HepG2 (cell line): ENCODE measurements at regions not wholly inside any gene's neighbourhood (a gene's known extent, or its start where the extent isn't known, plus 50 kb on each side); places are given as distances from the start of the nearest gene placed in this dataset.

Experiments used
- ATAC-seq: fragments of 200-7000 bp; cut with Tn5 transposase; 3 replicates; pipeline ENCODE4 v1.9.1; 2020; ENCODE audit warnings: mild to moderate bottlenecking, moderate library complexity
- BruUV-seq: library from RNA; stranded (reverse); fragments of 400-500 nt; replicated peaks from 2 replicates; lab custom pipeline; 2021; lab: Mats Ljungman, UMichigan
- CTCF ChIA-PET: fragments of 300-600 bp; formaldehyde crosslinking; extraction: SDS; loops from one replicate; lab custom pipeline; 2021; ENCODE audit warnings: low total read pairs, inconsistent platforms, low intra/inter-chr PET ratio; lab: Yijun Ruan, JAX
- POLR2A ChIA-PET: fragments of 350-600 bp; sonication (Branson Sonifier 250); formaldehyde crosslinking; loops from one replicate; lab custom pipeline; 2020; ENCODE audit warnings: antibody characterized with exemption, inconsistent platforms; lab: Yijun Ruan, JAX
- DNase-seq: peaks from one replicate; pipeline ENCODE4 v3.0.0-alpha.2; 2015; ENCODE audit warnings: low spot score
- FAIRE-seq: peaks from 3 replicates; lab custom pipeline; 2011; peaks lifted over from hg19 to GRCh38; lab: Jason Lieb, UNC
- H2AFZ ChIP-seq: one replicate; pipeline ENCODE4 v1.6.1; 2011; ENCODE audit warnings: low read length, inconsistent platforms
- H3K27ac ChIP-seq: fragments of 300-600 bp; 3 replicates; pipeline ENCODE4 v1.8.0; 2011; ENCODE audit warnings: mixed run types, mild to moderate bottlenecking, mixed read lengths, low read length, inconsistent platforms; ENCODE audit not compliant: insufficient read depth; ENCODE audit errors: extremely low read length
- H3K27me3 ChIP-seq, 2 experiments: fragments of 200-600 bp in 1 of 2; 2 replicates in 1 of 2; 3 replicates in 1 of 2; pipeline versions ENCODE4 v1.6.0 to v1.8.0; 2011; ENCODE audit warnings: low read length in 2 of 2, mild to moderate bottlenecking in 2 of 2, moderate library complexity in 2 of 2, inconsistent platforms in 1 of 2; ENCODE audit not compliant: insufficient read depth in 2 of 2, control insufficient read depth in 1 of 2
- H3K36me3 ChIP-seq, 2 experiments: fragments of 200-600 bp in 1 of 2; replicated peaks in 1 of 2; 2 replicates in 1 of 2; 3 replicates in 1 of 2; pipeline versions ENCODE4 v1.5.1 to v1.8.0; 2011; ENCODE audit warnings: low read length in 2 of 2, inconsistent platforms in 1 of 2; ENCODE audit not compliant: insufficient read depth in 2 of 2, control insufficient read depth in 1 of 2
- H3K4me1 ChIP-seq: 2 replicates; pipeline ENCODE4 v1.5.1; 2012; ENCODE audit warnings: low read length, inconsistent platforms; ENCODE audit not compliant: insufficient read depth
- H3K4me2 ChIP-seq: 2 replicates; pipeline ENCODE4 v1.6.0; 2011; ENCODE audit warnings: low read depth, low read length, inconsistent platforms
- H3K4me3 ChIP-seq, 3 experiments: fragments of 200-600 bp in 1 of 3; sonication (generic), shearing (Covaris generic) in 1 of 3; replicated peaks in 1 of 3; 2 replicates each; pipeline ENCODE4 v1.5.1; 2011 to 2016; ENCODE audit warnings: low read length in 3 of 3, inconsistent platforms in 2 of 3, low read depth in 2 of 3, mild to moderate bottlenecking in 2 of 3, control low read depth in 1 of 3, mixed read lengths in 1 of 3; ENCODE audit not compliant: insufficient read depth in 1 of 3
- H3K79me2 ChIP-seq: one replicate; pipeline ENCODE4 v1.6.1; 2011; ENCODE audit warnings: low read length, inconsistent platforms; ENCODE audit not compliant: insufficient read depth
- H3K9ac ChIP-seq: 2 replicates; pipeline ENCODE4 v1.6.0; 2011; ENCODE audit warnings: mild to moderate bottlenecking, low read depth, low read length, inconsistent platforms; ENCODE audit not compliant: insufficient read depth
- H3K9me3 ChIP-seq: 2 replicates; pipeline ENCODE4 v1.5.1; 2012; ENCODE audit warnings: mild to moderate bottlenecking, low read length
- H4K20me1 ChIP-seq: 2 replicates; pipeline ENCODE4 v1.6.0; 2011; ENCODE audit warnings: inconsistent platforms, mild to moderate bottlenecking, low read length, moderate library complexity; ENCODE audit not compliant: insufficient read depth
- ELF1 ChIP-seq: sonication (generic); formaldehyde crosslinking; IDR thresholded peaks from 2 replicates; pipeline ENCODE4 v1.4.0; 2020; ENCODE audit warnings: missing genetic modification reagents
- SIX1 ChIP-seq: sonication (generic); formaldehyde crosslinking; IDR thresholded peaks from 2 replicates; pipeline ENCODE4 v1.4.0; 2020; ENCODE audit warnings: missing genetic modification reagents, borderline replicate concordance
- SMARCC2 ChIP-seq: fragments of 450-650 bp; IDR thresholded peaks from 2 replicates; pipeline ENCODE4 v1.6.1; 2017; ENCODE audit warnings: antibody characterized with exemption, mild to moderate bottlenecking
- ZNF12 ChIP-seq: sonication (generic); formaldehyde crosslinking; IDR thresholded peaks from 2 replicates; pipeline ENCODE4 v1.5.0; 2020; ENCODE audit warnings: missing genetic modification reagents
- ZNF83 ChIP-seq: sonication (generic); formaldehyde crosslinking; IDR thresholded peaks from 2 replicates; pipeline ENCODE4 v1.4.0; 2020; ENCODE audit warnings: missing genetic modification reagents, mild to moderate bottlenecking, borderline replicate concordance
- ZNF883 ChIP-seq: sonication (generic); formaldehyde crosslinking; IDR thresholded peaks from 2 replicates; pipeline ENCODE4 v1.5.1; 2020; ENCODE audit warnings: mild to moderate bottlenecking, missing genetic modification reagents; ENCODE audit errors: not compliant biosample characterization
- WGBS: methylation state at CpG from one replicate; pipeline ENCODE4 v1.1.6; 2017; ENCODE audit warnings: low lambda C conversion rate; 5-methylcytosine and 5-hydroxymethylcytosine counted together
- in situ Hi-C: cut with HindIII; loops from 2 replicates; pipeline ENCODE4 v1.10.0; 2017; ENCODE audit warnings: low pct_unique_long_range_greater_than_20kb; ENCODE audit not compliant: extremely low pct_ligation_motif_present
- intact Hi-C: fragments of 100-400 bp; cut with micrococcal nuclease; formaldehyde crosslinking; loops from one replicate; pipeline ENCODE4 v1.10.0; 2022; ENCODE audit not compliant: unreplicated experiment
- TF ChIP-seq, protein P1 (sequence below): sonication (generic); formaldehyde crosslinking; IDR thresholded peaks from 2 replicates; pipeline ENCODE4 v1.4.0; 2020; ENCODE audit warnings: missing genetic modification reagents
- TF ChIP-seq, protein P2 (sequence below): sonication (generic); formaldehyde crosslinking; IDR thresholded peaks from 2 replicates; pipeline ENCODE4 v1.5.1; 2020; ENCODE audit warnings: missing genetic modification reagents, mild to moderate bottlenecking, borderline replicate concordance
- TF ChIP-seq, protein P3 (sequence below): sonication (generic); formaldehyde crosslinking; IDR thresholded peaks from 2 replicates; pipeline ENCODE4 v1.8.1; 2023; ENCODE audit warnings: missing genetic modification reagents, inconsistent platforms, borderline replicate concordance
- TF ChIP-seq, protein P4 (sequence below): sonication (generic); formaldehyde crosslinking; IDR thresholded peaks from 2 replicates; pipeline ENCODE4 v1.4.0; 2020; ENCODE audit warnings: mild to moderate bottlenecking, missing genetic modification reagents

DNA sequence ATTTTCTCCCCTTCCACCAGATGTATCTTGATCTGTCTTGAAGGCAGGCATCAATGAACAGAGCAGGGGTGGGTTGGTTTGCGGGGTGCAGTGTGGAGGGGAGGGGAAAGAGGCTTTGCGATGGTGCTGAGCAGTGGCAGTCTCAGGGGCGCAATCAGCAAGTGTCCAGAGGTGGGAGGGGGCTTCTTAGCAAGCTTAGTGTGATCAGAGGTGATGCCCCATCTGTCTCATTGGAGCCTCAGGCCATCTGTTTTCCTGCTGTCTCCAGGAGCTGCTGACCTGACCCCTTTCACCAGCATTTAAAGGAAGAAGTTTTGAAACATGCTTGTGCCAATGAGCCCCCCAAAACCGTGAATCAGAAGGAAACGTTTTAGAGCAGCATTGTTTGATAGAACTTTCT lies 187.7 kb upstream of the LHX5 start:
- Histone ChIP-seq H4K20me1 (no peaks in the 10 kb centered on the region), H3K4me2 (no peak overlapping the region), H3K27ac (no peak overlapping the region), H3K79me2 (no peaks in the 10 kb centered on the region), H3K9me3 (no peaks in the 10 kb centered on the region), H3K27me3 (0 out of 5 replicates have a peak, but pooled peaks cover 0 to under 1% of the 10 kb centered on the region in 2 experiments), H3K36me3 (no peaks in the 10 kb centered on the region), H3K9ac (no peak overlapping the region), H3K4me1 (no peaks in the 10 kb centered on the region), H2AFZ (no peak overlapping the region), H3K4me3 (no peak overlapping the region)
- in situ Hi-C loops = no loop called here
- ATAC-seq (no peak), FAIRE-seq (no peak), DNase-seq (no peak)
- ChIA-PET CTCF (no interaction called here), POLR2A (no interaction called here)
- BruUV-seq = no TSS peak
- TF ChIP-seq ZNF12 (CRISPR knock-in tag) = no peak
- TF ChIP-seq ZNF83 (CRISPR knock-in tag) = no peak
- TF ChIP-seq, protein P1, sequence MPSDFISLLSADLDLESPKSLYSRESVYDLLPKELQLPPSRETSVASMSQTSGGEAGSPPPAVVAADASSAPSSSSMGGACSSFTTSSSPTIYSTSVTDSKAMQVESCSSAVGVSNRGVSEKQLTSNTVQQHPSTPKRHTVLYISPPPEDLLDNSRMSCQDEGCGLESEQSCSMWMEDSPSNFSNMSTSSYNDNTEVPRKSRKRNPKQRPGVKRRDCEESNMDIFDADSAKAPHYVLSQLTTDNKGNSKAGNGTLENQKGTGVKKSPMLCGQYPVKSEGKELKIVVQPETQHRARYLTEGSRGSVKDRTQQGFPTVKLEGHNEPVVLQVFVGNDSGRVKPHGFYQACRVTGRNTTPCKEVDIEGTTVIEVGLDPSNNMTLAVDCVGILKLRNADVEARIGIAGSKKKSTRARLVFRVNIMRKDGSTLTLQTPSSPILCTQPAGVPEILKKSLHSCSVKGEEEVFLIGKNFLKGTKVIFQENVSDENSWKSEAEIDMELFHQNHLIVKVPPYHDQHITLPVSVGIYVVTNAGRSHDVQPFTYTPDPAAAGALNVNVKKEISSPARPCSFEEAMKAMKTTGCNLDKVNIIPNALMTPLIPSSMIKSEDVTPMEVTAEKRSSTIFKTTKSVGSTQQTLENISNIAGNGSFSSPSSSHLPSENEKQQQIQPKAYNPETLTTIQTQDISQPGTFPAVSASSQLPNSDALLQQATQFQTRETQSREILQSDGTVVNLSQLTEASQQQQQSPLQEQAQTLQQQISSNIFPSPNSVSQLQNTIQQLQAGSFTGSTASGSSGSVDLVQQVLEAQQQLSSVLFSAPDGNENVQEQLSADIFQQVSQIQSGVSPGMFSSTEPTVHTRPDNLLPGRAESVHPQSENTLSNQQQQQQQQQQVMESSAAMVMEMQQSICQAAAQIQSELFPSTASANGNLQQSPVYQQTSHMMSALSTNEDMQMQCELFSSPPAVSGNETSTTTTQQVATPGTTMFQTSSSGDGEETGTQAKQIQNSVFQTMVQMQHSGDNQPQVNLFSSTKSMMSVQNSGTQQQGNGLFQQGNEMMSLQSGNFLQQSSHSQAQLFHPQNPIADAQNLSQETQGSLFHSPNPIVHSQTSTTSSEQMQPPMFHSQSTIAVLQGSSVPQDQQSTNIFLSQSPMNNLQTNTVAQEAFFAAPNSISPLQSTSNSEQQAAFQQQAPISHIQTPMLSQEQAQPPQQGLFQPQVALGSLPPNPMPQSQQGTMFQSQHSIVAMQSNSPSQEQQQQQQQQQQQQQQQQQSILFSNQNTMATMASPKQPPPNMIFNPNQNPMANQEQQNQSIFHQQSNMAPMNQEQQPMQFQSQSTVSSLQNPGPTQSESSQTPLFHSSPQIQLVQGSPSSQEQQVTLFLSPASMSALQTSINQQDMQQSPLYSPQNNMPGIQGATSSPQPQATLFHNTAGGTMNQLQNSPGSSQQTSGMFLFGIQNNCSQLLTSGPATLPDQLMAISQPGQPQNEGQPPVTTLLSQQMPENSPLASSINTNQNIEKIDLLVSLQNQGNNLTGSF (CRISPR knock-in tag) = no peak
- TF ChIP-seq, protein P2, sequence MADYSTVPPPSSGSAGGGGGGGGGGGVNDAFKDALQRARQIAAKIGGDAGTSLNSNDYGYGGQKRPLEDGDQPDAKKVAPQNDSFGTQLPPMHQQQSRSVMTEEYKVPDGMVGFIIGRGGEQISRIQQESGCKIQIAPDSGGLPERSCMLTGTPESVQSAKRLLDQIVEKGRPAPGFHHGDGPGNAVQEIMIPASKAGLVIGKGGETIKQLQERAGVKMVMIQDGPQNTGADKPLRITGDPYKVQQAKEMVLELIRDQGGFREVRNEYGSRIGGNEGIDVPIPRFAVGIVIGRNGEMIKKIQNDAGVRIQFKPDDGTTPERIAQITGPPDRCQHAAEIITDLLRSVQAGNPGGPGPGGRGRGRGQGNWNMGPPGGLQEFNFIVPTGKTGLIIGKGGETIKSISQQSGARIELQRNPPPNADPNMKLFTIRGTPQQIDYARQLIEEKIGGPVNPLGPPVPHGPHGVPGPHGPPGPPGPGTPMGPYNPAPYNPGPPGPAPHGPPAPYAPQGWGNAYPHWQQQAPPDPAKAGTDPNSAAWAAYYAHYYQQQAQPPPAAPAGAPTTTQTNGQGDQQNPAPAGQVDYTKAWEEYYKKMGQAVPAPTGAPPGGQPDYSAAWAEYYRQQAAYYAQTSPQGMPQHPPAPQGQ (CRISPR knock-in tag) = no peak
- TF ChIP-seq, protein P3, sequence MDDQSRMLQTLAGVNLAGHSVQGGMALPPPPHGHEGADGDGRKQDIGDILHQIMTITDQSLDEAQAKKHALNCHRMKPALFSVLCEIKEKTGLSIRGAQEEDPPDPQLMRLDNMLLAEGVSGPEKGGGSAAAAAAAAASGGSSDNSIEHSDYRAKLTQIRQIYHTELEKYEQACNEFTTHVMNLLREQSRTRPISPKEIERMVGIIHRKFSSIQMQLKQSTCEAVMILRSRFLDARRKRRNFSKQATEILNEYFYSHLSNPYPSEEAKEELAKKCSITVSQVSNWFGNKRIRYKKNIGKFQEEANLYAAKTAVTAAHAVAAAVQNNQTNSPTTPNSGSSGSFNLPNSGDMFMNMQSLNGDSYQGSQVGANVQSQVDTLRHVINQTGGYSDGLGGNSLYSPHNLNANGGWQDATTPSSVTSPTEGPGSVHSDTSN (CRISPR knock-in tag) = no peak
- no peak for TF ChIP-seq SIX1 (CRISPR knock-in tag)
- TF ChIP-seq, protein P4, sequence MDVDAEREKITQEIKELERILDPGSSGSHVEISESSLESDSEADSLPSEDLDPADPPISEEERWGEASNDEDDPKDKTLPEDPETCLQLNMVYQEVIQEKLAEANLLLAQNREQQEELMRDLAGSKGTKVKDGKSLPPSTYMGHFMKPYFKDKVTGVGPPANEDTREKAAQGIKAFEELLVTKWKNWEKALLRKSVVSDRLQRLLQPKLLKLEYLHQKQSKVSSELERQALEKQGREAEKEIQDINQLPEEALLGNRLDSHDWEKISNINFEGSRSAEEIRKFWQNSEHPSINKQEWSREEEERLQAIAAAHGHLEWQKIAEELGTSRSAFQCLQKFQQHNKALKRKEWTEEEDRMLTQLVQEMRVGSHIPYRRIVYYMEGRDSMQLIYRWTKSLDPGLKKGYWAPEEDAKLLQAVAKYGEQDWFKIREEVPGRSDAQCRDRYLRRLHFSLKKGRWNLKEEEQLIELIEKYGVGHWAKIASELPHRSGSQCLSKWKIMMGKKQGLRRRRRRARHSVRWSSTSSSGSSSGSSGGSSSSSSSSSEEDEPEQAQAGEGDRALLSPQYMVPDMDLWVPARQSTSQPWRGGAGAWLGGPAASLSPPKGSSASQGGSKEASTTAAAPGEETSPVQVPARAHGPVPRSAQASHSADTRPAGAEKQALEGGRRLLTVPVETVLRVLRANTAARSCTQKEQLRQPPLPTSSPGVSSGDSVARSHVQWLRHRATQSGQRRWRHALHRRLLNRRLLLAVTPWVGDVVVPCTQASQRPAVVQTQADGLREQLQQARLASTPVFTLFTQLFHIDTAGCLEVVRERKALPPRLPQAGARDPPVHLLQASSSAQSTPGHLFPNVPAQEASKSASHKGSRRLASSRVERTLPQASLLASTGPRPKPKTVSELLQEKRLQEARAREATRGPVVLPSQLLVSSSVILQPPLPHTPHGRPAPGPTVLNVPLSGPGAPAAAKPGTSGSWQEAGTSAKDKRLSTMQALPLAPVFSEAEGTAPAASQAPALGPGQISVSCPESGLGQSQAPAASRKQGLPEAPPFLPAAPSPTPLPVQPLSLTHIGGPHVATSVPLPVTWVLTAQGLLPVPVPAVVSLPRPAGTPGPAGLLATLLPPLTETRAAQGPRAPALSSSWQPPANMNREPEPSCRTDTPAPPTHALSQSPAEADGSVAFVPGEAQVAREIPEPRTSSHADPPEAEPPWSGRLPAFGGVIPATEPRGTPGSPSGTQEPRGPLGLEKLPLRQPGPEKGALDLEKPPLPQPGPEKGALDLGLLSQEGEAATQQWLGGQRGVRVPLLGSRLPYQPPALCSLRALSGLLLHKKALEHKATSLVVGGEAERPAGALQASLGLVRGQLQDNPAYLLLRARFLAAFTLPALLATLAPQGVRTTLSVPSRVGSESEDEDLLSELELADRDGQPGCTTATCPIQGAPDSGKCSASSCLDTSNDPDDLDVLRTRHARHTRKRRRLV (CRISPR knock-in tag) = no peak
- no peak for TF ChIP-seq ZNF883 (CRISPR knock-in tag)
- TF ChIP-seq SMARCC2 = no peak
- no peak for TF ChIP-seq ELF1 (CRISPR knock-in tag)
- 0% methylated on average over 2 of the region's 5 CpGs for WGBS
- intact Hi-C loops = no loop called here
